ENCODE measurements at regions not wholly inside any gene's neighbourhood (a gene's known extent, or its start where the extent isn't known, plus 50 kb on each side); places are given as distances from the start of the nearest gene placed in this dataset.

GRCh38 chr18:43651057-43651456 lies 373.8 kb upstream of the SYT4 start:
- DNase-seq, result no peak

- no peak for DNase-seq
Measured at GRCh38 chr18:43656547-43656946, 379.3 kb upstream of the SYT4 start.

GRCh38 chr18:43661570-43661969 lies 384.3 kb upstream of the SYT4 start:
- peak; percentile 39 for DNase-seq

GRCh38 chr18:43662657-43663056 lies 385.4 kb upstream of the SYT4 start:
- DNase-seq, result no peak

- DNase-seq, result no peak
Measured at GRCh38 chr18:43663159-43663558, 385.9 kb upstream of the SYT4 start.

- DNase-seq, result no peak
Measured at GRCh38 chr18:43664487-43665008, 387.3 kb upstream of the SYT4 start.

GRCh38 chr18:43665105-43665788 lies 388.0 kb upstream of the SYT4 start:
- DNase-seq, result no peak

- DNase-seq, result no peak
Measured at GRCh38 chr18:43668866-43669265, 391.6 kb upstream of the SYT4 start.

GRCh38 chr18:43671431-43671830 lies 394.1 kb upstream of the SYT4 start:
- DNase-seq, result no peak

- DNase-seq, result no peak
Measured at GRCh38 chr18:43680096-43680495, 402.8 kb upstream of the SYT4 start.

GRCh38 chr18:43681661-43682060 lies 404.4 kb upstream of the SYT4 start:
- DNase-seq, result no peak

GRCh38 chr18:43682196-43682595 lies 404.9 kb upstream of the SYT4 start:
- DNase-seq, result no peak

GRCh38 chr18:43686709-43687108 lies 409.4 kb upstream of the SYT4 start:
- no peak for DNase-seq

- DNase-seq, result no peak
Measured at GRCh38 chr18:43692099-43692690, 414.9 kb upstream of the SYT4 start.

GRCh38 chr18:43702399-43702798 lies 425.1 kb upstream of the SYT4 start:
- no peak for DNase-seq

- no peak for DNase-seq
Measured at GRCh38 chr18:43703050-43703449, 425.8 kb upstream of the SYT4 start.

- peak; percentile 8 for DNase-seq
Measured at GRCh38 chr18:43705850-43706249, 428.6 kb upstream of the SYT4 start.

- DNase-seq, result no peak
Measured at GRCh38 chr18:43710135-43710534, 432.8 kb upstream of the SYT4 start.

- no peak for DNase-seq
Measured at GRCh38 chr18:43714343-43715010, 437.2 kb upstream of the SYT4 start.

GRCh38 chr18:43719267-43719795 lies 442.0 kb upstream of the SYT4 start:
- DNase-seq, result no peak

GRCh38 chr18:43720041-43720440 lies 442.8 kb upstream of the SYT4 start:
- DNase-seq, result no peak

GRCh38 chr18:43735570-43735969 lies 458.3 kb upstream of the SYT4 start:
- no peak for DNase-seq

- no peak for DNase-seq
Measured at GRCh38 chr18:43744960-43745745, 467.9 kb upstream of the SYT4 start.
